Stomach (tissue), 8 donors: ENCODE measurements at regions not wholly inside any gene's neighbourhood (a gene's known extent, or its start where the extent isn't known, plus 50 kb on each side); places are given as distances from the start of the nearest gene placed in this dataset.

ENCODE experiments used
- DNase-seq, 2 donors: peaks; one replicate each; pipeline versions ENCODE4 v3.0.0 to v3.0.0-alpha.2; 2013 to 2019
- H3K27ac ChIP-seq, 5 donors: fragments of 200-600 bp in 4 of 5; sonication (generic) in 4 of 5; one replicate each; pipeline ENCODE4 v1.5.1; 2013 to 2019; ENCODE audit warnings: mild to moderate bottlenecking in 1 of 5, moderate library complexity in 1 of 5
- H3K27me3 ChIP-seq, 3 donors: fragments of 200-600 bp; sonication (generic); one replicate each; pipeline ENCODE4 v1.5.1; 2017 to 2019; ENCODE audit warnings: mixed run types in 1 of 3
- H3K36me3 ChIP-seq, 4 donors: fragments of 200-600 bp; sonication (generic); 1 replicate in 3 of 4; 2 replicates in 1 of 4; pipeline ENCODE4 v1.5.1; 2016 to 2019
- H3K4me1 ChIP-seq, 4 donors: fragments of 200-600 bp; sonication (generic); one replicate each; pipeline ENCODE4 v1.5.1; 2016 to 2019
- H3K4me3 ChIP-seq, 4 donors: fragments of 200-600 bp; sonication (generic) in 3 of 4; one replicate each; pipeline ENCODE4 v1.5.1; 2016 to 2019; ENCODE audit warnings: mild to moderate bottlenecking in 1 of 4
- H3K9me3 ChIP-seq, 4 donors: fragments of 200-600 bp; sonication (generic); one replicate each; pipeline ENCODE4 v1.5.1; 2016 to 2019
- EP300 ChIP-seq: sonication (generic); formaldehyde crosslinking; IDR thresholded peaks from one replicate; pipeline ENCODE4 v1.6.1; 2017; ENCODE audit warnings: antibody characterized with exemption
- POLR2A ChIP-seq, 4 donors: fragments of 450-650 bp; IDR thresholded peaks; one replicate each; pipeline ENCODE4 v1.6.1; 2016; ENCODE audit warnings: antibody characterized with exemption in 4 of 4, control low read depth in 2 of 4, mild to moderate bottlenecking in 1 of 4, moderate library complexity in 1 of 4
- POLR2AphosphoS5 ChIP-seq, 3 donors: sonication (generic); formaldehyde crosslinking; IDR thresholded peaks; one replicate each; pipeline ENCODE4 v1.6.1; 2016; ENCODE audit warnings: antibody characterized with exemption in 3 of 3
- WGBS, 5 donors: extraction: QIAGEN DNeasy Blood & Tissue Kit in 3 of 5; methylation state at CpG; one replicate each; pipeline versions ENCODE4 v1.1.5 to v1.1.7; 2013 to 2018; 5-methylcytosine and 5-hydroxymethylcytosine counted together
- intact Hi-C: fragments of 100-400 bp; cut with DNase I; formaldehyde crosslinking; loops from one replicate; pipeline ENCODE4 v1.15.1; 2023; ENCODE audit warnings: low total_unique reads
- TF ChIP-seq, protein P1 (sequence below), 7 experiments: fragments of 450-650 bp in 4 of 7; fragments of 200-600 bp in 3 of 7; sonication (generic) in 3 of 7; IDR thresholded peaks; one replicate each; pipeline ENCODE4 v1.5.1; 2016 to 2019; ENCODE audit warnings: antibody characterized with exemption in 7 of 7, control low read depth in 2 of 7, mild to moderate bottlenecking in 1 of 7
- donor health status: healthy with polysubstance abuse.
- donor health status: Bipolar disorder and iron deficiency.
- donor health status: healthy.

DNA sequence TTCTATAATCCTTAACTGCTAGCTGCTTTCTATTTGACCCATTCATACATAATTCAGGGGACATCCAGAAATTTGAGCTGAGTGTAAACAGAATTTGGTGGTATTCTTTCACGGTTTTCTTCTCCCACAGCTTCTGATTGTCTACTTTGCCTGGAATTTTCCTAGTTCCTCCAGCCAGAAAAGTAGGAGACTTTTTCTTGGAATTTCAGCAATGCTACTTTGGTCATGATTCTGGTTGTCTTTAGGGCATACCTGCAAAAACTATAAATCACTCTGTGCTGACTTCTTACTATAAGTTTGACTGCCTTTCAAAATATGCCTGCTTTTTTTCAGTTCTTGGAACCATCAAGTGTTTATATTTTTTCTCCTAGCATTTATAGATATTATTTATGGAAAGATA lies 260.2 kb downstream of the TMEM38B start:
- DNase-seq, result no peak
- H3K9me3 ChIP-seq, result peaks cover 0 to 14% (median 7%) of the 10 kb centered on the region in 4 donors
- intact Hi-C loops, result no loop called here
- no peaks in the 10 kb centered on the region for H3K36me3 ChIP-seq
- no peak overlapping the region for H3K4me3 ChIP-seq
- WGBS, 5 donors, result 52 to 73% (median 63%) methylated on average over 1 of the region's 1 CpG
- no peaks in the 10 kb centered on the region for H3K27me3 ChIP-seq
- TF ChIP-seq EP300 (no peak), POLR2AphosphoS5 (IDR thresholded peaks at IDR 0.05) (no peak), POLR2A (IDR thresholded peaks at IDR 0.05) (no peak)
- TF ChIP-seq, protein P1, sequence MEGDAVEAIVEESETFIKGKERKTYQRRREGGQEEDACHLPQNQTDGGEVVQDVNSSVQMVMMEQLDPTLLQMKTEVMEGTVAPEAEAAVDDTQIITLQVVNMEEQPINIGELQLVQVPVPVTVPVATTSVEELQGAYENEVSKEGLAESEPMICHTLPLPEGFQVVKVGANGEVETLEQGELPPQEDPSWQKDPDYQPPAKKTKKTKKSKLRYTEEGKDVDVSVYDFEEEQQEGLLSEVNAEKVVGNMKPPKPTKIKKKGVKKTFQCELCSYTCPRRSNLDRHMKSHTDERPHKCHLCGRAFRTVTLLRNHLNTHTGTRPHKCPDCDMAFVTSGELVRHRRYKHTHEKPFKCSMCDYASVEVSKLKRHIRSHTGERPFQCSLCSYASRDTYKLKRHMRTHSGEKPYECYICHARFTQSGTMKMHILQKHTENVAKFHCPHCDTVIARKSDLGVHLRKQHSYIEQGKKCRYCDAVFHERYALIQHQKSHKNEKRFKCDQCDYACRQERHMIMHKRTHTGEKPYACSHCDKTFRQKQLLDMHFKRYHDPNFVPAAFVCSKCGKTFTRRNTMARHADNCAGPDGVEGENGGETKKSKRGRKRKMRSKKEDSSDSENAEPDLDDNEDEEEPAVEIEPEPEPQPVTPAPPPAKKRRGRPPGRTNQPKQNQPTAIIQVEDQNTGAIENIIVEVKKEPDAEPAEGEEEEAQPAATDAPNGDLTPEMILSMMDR (IDR thresholded peaks at IDR 0.05), result no peak
- no peak overlapping the region for H3K27ac ChIP-seq
- no peaks in the 10 kb centered on the region for H3K4me1 ChIP-seq

DNA sequence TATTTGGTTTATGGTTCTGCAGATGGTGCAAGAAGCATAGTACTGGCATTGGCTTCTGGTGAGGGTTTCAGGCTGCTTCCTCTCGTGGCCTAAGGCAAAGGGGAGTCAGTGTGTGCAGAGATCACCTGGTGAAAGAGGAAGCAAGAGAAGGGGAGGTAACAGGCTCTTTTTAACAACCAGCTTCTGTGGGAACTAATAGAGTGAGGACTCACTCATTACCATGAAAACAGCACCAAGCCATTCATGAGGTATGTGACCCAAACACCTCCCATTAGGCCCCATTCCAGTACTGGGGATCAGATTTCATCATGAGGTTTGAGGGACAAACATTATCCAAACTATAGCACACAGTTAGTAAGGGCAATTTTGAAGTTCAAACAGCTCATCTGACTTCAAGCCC lies 263.5 kb downstream of the TMEM38B start:
- no peak overlapping the region for H3K27ac ChIP-seq
- TF ChIP-seq EP300 (no peak), POLR2A (IDR thresholded peaks at IDR 0.05) (no peak), POLR2AphosphoS5 (IDR thresholded peaks at IDR 0.05) (no peak)
- TF ChIP-seq, protein P1 (IDR thresholded peaks at IDR 0.05), result no peak
- no peak for DNase-seq
- 24 to 59% (median 38%) methylated on average over 1 of the region's 1 CpG for WGBS, 5 donors
- H3K4me1 ChIP-seq, result no peaks in the 10 kb centered on the region
- no peaks in the 10 kb centered on the region for H3K36me3 ChIP-seq
- H3K4me3 ChIP-seq, result no peak overlapping the region
- intact Hi-C loops, result no loop called here
- no peaks in the 10 kb centered on the region for H3K27me3 ChIP-seq
- H3K9me3 ChIP-seq, result no peaks in the 10 kb centered on the region

DNA sequence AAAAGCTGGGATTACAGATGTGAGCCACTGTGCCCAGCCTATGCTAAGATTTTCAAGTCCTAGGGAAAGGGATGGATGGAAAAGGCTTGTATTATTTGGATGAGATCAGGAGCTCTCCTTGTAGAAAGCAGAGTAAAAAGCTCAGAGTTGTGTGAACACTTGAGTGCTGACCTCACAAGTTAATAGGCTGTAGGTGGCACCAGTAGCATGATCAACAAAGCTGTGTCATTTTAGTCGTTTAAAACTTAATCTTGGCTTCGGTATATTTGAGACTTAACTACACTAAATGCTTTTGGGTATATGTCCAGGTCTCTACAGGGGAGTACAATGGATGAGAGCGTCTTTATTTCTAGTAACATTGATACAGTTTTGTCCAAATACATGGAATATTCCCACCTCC lies 264.2 kb downstream of the TMEM38B start:
- 73 to 90% (median 83%) methylated on average over 3 of the region's 3 CpGs for WGBS, 5 donors
- Histone ChIP-seq H3K4me3 (no peak overlapping the region), H3K27me3 (no peaks in the 10 kb centered on the region), H3K36me3 (no peaks in the 10 kb centered on the region), H3K9me3 (no peaks in the 10 kb centered on the region), H3K27ac (no peak overlapping the region), H3K4me1 (no peaks in the 10 kb centered on the region)
- DNase-seq, result no peak
- TF ChIP-seq POLR2AphosphoS5 (IDR thresholded peaks at IDR 0.05), result no peak
- TF ChIP-seq, protein P1 (IDR thresholded peaks at IDR 0.05), result no peak
- no peak for TF ChIP-seq EP300
- no peak for TF ChIP-seq POLR2A (IDR thresholded peaks at IDR 0.05)
- intact Hi-C loops, result no loop called here

DNA sequence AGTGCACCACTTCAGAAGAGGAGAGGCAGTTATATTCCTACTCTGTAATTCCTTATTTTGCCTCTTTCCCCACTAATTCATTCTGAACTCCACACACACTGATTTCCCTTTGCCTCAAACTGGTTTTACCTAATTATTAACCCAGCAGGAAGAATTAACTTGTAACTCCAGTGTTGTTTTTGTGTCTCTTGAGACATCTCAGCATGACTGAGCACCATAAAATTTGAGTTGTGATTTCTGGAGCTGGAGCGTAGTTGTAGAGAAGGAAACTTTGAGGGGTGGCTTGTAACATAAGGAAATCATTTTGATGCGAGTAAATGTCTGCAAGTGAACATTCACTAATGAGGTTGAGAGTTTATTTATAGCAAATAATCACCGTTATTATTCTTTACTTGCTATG lies 265.2 kb downstream of the TMEM38B start:
- Histone ChIP-seq H3K4me1 (no peaks in the 10 kb centered on the region), H3K9me3 (no peaks in the 10 kb centered on the region), H3K27ac (no peak overlapping the region), H3K4me3 (no peak overlapping the region), H3K27me3 (no peaks in the 10 kb centered on the region), H3K36me3 (no peaks in the 10 kb centered on the region)
- WGBS, 5 donors, result 52 to 71% (median 63%) methylated on average over 3 of the region's 3 CpGs
- DNase-seq, result no peak
- intact Hi-C loops, result no loop called here
- no peak for TF ChIP-seq POLR2AphosphoS5 (IDR thresholded peaks at IDR 0.05)
- TF ChIP-seq EP300, result no peak
- TF ChIP-seq, protein P1 (IDR thresholded peaks at IDR 0.05), result no peak
- TF ChIP-seq POLR2A (IDR thresholded peaks at IDR 0.05), result no peak
